HEK293 (cell line): ENCODE measurements at regions not wholly inside any gene's neighbourhood (a gene's known extent, or its start where the extent isn't known, plus 50 kb on each side); places are given as distances from the start of the nearest gene placed in this dataset.

Experiments
- CTCF ChIA-PET: fragments of 350-600 bp; formaldehyde crosslinking; extraction: SDS; loops from one replicate; lab custom pipeline; 2021; ENCODE audit warnings: antibody characterized with exemption; lab: Yijun Ruan, JAX
- POLR2A ChIA-PET: fragments of 300-600 bp; formaldehyde crosslinking; extraction: SDS; loops from one replicate; lab custom pipeline; 2020; ENCODE audit warnings: antibody characterized with exemption, inconsistent platforms; lab: Yijun Ruan, JAX
- H3K27ac ChIP-seq: fragments of 200-500 bp; sonication (Bioruptor generic); 2 replicates; pipeline ENCODE4 v1.5.1; 2014; ENCODE audit warnings: low read depth, low read length, control low read depth, inconsistent platforms; ENCODE audit errors: extremely low read depth
- H3K36me3 ChIP-seq, 2 experiments: fragments of 200-500 bp in 1 of 2; sonication (Bioruptor generic) in 1 of 2; 1 replicate in 1 of 2; 2 replicates in 1 of 2; pipeline ENCODE4 v1.5.1; 2014 to 2017; ENCODE audit warnings: inconsistent platforms in 2 of 2, low read length in 2 of 2; ENCODE audit not compliant: control insufficient read depth in 2 of 2, insufficient read depth in 1 of 2
- H3K4me1 ChIP-seq: fragments of 200-500 bp; sonication (Bioruptor generic); 2 replicates; pipeline ENCODE4 v1.5.1; 2014; ENCODE audit warnings: mild to moderate bottlenecking, low read length, inconsistent platforms; ENCODE audit not compliant: control insufficient read depth, insufficient read depth
- H3K4me3 ChIP-seq: 2 replicates; pipeline ENCODE4 v1.5.1; 2011; ENCODE audit warnings: low read depth, mild to moderate bottlenecking, control low read depth, low read length, moderate library complexity
- H3K9me3 ChIP-seq: fragments of 200-500 bp; sonication (Bioruptor generic); 2 replicates; pipeline ENCODE4 v1.5.1; 2014; ENCODE audit warnings: low read depth, low read length, inconsistent platforms; ENCODE audit not compliant: control insufficient read depth, insufficient read depth
- ATF2 ChIP-seq: fragments of 450-650 bp; formaldehyde crosslinking; IDR thresholded peaks from 2 replicates; pipeline ENCODE4 v1.5.1; 2016; ENCODE audit warnings: missing biosample characterization, missing genetic modification characterization, low read depth
- MEIS1 ChIP-seq: sonication (generic); formaldehyde crosslinking; IDR thresholded peaks from 2 replicates; pipeline ENCODE4 v1.8.1; 2022; ENCODE audit warnings: missing genetic modification reagents, mild to moderate bottlenecking, borderline replicate concordance
- RBAK ChIP-seq: fragments of 450-650 bp; formaldehyde crosslinking; IDR thresholded peaks from 2 replicates; pipeline ENCODE4 v1.5.1; 2016; ENCODE audit warnings: missing biosample characterization, missing genetic modification characterization
- REPIN1 ChIP-seq: fragments of 450-650 bp; formaldehyde crosslinking; IDR thresholded peaks from 2 replicates; pipeline ENCODE4 v1.5.1; 2017; ENCODE audit warnings: missing biosample characterization, missing genetic modification characterization, low read depth
- TRIM28 ChIP-seq: IDR thresholded peaks from 2 replicates; pipeline ENCODE4 v1.6.1; 2011; ENCODE audit warnings: low read length, control low read depth, borderline replicate concordance
- ZBTB48 ChIP-seq: fragments of 450-650 bp; formaldehyde crosslinking; IDR thresholded peaks from 2 replicates; pipeline ENCODE4 v1.5.1; 2016; ENCODE audit warnings: missing biosample characterization, missing genetic modification characterization
- ZNF302 ChIP-seq: fragments of 450-650 bp; formaldehyde crosslinking; IDR thresholded peaks from 2 replicates; pipeline ENCODE4 v1.5.1; 2016; ENCODE audit warnings: missing biosample characterization, missing genetic modification characterization, low read depth
- ZNF354C ChIP-seq: fragments of 450-650 bp; formaldehyde crosslinking; IDR thresholded peaks from 2 replicates; pipeline ENCODE4 v1.5.1; 2016; ENCODE audit warnings: missing biosample characterization, missing genetic modification characterization, low read depth, borderline replicate concordance
- ZNF529 ChIP-seq: fragments of 450-650 bp; formaldehyde crosslinking; IDR thresholded peaks from 2 replicates; pipeline ENCODE4 v1.5.1; 2017; ENCODE audit warnings: missing genetic modification characterization, missing biosample characterization; ENCODE audit not compliant: insufficient replicate concordance
- ZNF549 ChIP-seq: fragments of 450-650 bp; IDR thresholded peaks from 2 replicates; pipeline ENCODE4 v1.5.1; 2018; ENCODE audit warnings: missing biosample characterization, missing genetic modification characterization, mild to moderate bottlenecking, inconsistent platforms, moderate library complexity
- TF ChIP-seq, protein P1 (sequence below): fragments of 450-650 bp; formaldehyde crosslinking; IDR thresholded peaks from 2 replicates; pipeline ENCODE4 v1.5.1; 2016; ENCODE audit warnings: missing biosample characterization, missing genetic modification characterization
- TF ChIP-seq, protein P2 (sequence below): fragments of 450-650 bp; formaldehyde crosslinking; IDR thresholded peaks from 2 replicates; pipeline ENCODE4 v1.5.1; 2016; ENCODE audit warnings: missing biosample characterization, missing genetic modification characterization
- TF ChIP-seq, protein P3 (sequence below): fragments of 450-650 bp; formaldehyde crosslinking; IDR thresholded peaks from 2 replicates; pipeline ENCODE4 v1.5.1; 2016; ENCODE audit warnings: missing biosample characterization, missing genetic modification characterization, borderline replicate concordance
- TF ChIP-seq, protein P4 (sequence below): fragments of 450-650 bp; formaldehyde crosslinking; IDR thresholded peaks from 2 replicates; pipeline ENCODE4 v1.5.1; 2017; ENCODE audit warnings: missing biosample characterization, missing genetic modification characterization

GRCh38 chr13:77999746-78000145 lies 81.1 kb upstream of the EDNRB start (continued):
- TF ChIP-seq REPIN1 (no peak), ZNF529 (tag by site-specific recombination) (no peak), ZBTB48 (tag by site-specific recombination) (no peak)
- TF ChIP-seq, all 188 proteins: peak for 0

DNA sequence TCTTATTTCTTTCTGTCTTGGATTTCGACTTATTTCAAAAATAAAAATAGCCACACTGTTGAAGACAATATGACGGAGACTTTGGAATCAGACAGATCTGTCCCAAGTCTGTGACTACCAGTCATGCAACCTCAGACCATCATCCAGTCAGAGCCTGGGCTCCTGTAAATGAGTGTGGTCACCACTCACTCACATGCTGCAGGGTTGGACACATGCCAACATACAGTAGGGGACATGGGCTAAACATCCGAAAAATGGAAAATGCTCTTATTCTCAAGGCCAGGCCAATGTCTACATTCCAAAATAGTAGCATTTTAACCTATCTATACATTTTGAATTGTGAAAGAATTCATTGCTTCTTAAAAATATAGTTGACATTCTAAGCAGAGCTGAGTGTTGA lies 75.5 kb upstream of the EDNRB start:
- Histone ChIP-seq H3K4me3 (no peak overlapping the region), H3K36me3 (no peaks in the 10 kb centered on the region), H3K4me1 (no peaks in the 10 kb centered on the region), H3K9me3 (no peaks in the 10 kb centered on the region), H3K27ac (no peak overlapping the region)
- TF ChIP-seq ZNF549 (tag by site-specific recombination) (no peak), ATF2 (tag by site-specific recombination) (no peak), MEIS1 (CRISPR knock-in tag) (no peak), ZNF354C (tag by site-specific recombination) (no peak), ZNF302 (tag by site-specific recombination) (no peak)
- TF ChIP-seq, protein P1, sequence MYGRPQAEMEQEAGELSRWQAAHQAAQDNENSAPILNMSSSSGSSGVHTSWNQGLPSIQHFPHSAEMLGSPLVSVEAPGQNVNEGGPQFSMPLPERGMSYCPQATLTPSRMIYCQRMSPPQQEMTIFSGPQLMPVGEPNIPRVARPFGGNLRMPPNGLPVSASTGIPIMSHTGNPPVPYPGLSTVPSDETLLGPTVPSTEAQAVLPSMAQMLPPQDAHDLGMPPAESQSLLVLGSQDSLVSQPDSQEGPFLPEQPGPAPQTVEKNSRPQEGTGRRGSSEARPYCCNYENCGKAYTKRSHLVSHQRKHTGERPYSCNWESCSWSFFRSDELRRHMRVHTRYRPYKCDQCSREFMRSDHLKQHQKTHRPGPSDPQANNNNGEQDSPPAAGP, result no peak
- TF ChIP-seq, protein P2, sequence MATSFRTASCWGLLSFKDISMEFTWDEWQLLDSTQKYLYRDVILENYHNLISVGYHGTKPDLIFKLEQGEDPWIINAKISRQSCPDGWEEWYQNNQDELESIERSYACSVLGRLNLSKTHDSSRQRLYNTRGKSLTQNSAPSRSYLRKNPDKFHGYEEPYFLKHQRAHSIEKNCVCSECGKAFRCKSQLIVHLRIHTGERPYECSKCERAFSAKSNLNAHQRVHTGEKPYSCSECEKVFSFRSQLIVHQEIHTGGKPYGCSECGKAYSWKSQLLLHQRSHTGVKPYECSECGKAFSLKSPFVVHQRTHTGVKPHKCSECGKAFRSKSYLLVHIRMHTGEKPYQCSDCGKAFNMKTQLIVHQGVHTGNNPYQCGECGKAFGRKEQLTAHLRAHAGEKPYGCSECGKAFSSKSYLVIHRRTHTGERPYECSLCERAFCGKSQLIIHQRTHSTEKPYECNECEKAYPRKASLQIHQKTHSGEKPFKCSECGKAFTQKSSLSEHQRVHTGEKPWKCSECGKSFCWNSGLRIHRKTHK (tag by site-specific recombination), result no peak
- TF ChIP-seq, protein P3, sequence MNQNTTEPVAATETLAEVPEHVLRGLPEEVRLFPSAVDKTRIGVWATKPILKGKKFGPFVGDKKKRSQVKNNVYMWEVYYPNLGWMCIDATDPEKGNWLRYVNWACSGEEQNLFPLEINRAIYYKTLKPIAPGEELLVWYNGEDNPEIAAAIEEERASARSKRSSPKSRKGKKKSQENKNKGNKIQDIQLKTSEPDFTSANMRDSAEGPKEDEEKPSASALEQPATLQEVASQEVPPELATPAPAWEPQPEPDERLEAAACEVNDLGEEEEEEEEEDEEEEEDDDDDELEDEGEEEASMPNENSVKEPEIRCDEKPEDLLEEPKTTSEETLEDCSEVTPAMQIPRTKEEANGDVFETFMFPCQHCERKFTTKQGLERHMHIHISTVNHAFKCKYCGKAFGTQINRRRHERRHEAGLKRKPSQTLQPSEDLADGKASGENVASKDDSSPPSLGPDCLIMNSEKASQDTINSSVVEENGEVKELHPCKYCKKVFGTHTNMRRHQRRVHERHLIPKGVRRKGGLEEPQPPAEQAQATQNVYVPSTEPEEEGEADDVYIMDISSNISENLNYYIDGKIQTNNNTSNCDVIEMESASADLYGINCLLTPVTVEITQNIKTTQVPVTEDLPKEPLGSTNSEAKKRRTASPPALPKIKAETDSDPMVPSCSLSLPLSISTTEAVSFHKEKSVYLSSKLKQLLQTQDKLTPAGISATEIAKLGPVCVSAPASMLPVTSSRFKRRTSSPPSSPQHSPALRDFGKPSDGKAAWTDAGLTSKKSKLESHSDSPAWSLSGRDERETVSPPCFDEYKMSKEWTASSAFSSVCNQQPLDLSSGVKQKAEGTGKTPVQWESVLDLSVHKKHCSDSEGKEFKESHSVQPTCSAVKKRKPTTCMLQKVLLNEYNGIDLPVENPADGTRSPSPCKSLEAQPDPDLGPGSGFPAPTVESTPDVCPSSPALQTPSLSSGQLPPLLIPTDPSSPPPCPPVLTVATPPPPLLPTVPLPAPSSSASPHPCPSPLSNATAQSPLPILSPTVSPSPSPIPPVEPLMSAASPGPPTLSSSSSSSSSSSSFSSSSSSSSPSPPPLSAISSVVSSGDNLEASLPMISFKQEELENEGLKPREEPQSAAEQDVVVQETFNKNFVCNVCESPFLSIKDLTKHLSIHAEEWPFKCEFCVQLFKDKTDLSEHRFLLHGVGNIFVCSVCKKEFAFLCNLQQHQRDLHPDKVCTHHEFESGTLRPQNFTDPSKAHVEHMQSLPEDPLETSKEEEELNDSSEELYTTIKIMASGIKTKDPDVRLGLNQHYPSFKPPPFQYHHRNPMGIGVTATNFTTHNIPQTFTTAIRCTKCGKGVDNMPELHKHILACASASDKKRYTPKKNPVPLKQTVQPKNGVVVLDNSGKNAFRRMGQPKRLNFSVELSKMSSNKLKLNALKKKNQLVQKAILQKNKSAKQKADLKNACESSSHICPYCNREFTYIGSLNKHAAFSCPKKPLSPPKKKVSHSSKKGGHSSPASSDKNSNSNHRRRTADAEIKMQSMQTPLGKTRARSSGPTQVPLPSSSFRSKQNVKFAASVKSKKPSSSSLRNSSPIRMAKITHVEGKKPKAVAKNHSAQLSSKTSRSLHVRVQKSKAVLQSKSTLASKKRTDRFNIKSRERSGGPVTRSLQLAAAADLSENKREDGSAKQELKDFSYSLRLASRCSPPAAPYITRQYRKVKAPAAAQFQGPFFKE (tag by site-specific recombination), result no peak
- POLR2A ChIA-PET, result no interaction called here
- CTCF ChIA-PET, result no interaction called here

DNA sequence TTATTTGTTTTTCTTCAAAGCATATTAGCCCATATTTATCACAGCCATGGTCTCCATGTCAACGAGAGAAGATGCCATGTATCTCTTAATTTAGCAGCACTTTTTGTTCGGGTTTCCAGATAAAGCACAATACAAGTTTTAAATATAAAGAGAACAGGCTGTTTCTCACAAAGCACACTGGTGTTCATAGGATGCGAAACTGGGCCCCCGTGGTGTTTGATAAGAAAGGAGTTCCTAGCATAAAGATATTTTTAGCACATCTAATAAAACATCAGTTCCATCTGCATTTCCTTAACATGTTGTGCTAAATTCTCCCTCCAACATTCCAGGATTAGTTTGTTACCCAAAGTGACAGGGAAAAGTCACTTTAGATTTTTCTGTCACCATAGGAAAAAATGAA lies 72.4 kb upstream of the EDNRB start:
- H3K4me3 ChIP-seq, result no peak overlapping the region
- CTCF ChIA-PET, result no interaction called here
- H3K4me1 ChIP-seq, result no peaks in the 10 kb centered on the region
- TF ChIP-seq TRIM28 (no peak), RBAK (tag by site-specific recombination) (no peak)
- TF ChIP-seq, protein P4, sequence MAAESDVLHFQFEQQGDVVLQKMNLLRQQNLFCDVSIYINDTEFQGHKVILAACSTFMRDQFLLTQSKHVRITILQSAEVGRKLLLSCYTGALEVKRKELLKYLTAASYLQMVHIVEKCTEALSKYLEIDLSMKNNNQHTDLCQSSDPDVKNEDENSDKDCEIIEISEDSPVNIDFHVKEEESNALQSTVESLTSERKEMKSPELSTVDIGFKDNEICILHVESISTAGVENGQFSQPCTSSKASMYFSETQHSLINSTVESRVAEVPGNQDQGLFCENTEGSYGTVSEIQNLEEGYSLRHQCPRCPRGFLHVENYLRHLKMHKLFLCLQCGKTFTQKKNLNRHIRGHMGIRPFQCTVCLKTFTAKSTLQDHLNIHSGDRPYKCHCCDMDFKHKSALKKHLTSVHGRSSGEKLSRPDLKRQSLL (tag by site-specific recombination), result no peak
- H3K36me3 ChIP-seq, result no peaks in the 10 kb centered on the region
- POLR2A ChIA-PET, result no interaction called here
- H3K27ac ChIP-seq, result no peak overlapping the region
- no peaks in the 10 kb centered on the region for H3K9me3 ChIP-seq
